Panc1 (cell line): ENCODE measurements at regions not wholly inside any gene's neighbourhood (a gene's known extent, or its start where the extent isn't known, plus 50 kb on each side); places are given as distances from the start of the nearest gene placed in this dataset.

Experiments
- ATAC-seq: fragments of 200-7000 bp; cut with Tn5 transposase; 2 replicates; pipeline ENCODE4 v1.9.1; 2020; ENCODE audit warnings: mild to moderate bottlenecking, moderate library complexity
- BruUV-seq: library from RNA; stranded (reverse); fragments of 400-500 nt; replicated peaks from 2 replicates; lab custom pipeline; 2021; lab: Mats Ljungman, UMichigan
- CTCF ChIA-PET: fragments of 300-600 bp; sonication (Branson Sonifier 250); formaldehyde crosslinking; loops from one replicate; lab custom pipeline; 2022; ENCODE audit warnings: antibody characterized with exemption; lab: Charles Lee
- POLR2A ChIA-PET: fragments of 300-600 bp; sonication (Branson Sonifier 250); formaldehyde crosslinking; loops from one replicate; lab custom pipeline; 2022; ENCODE audit warnings: antibody characterized with exemption; lab: Charles Lee
- DNase-seq: peaks from one replicate; pipeline ENCODE4 v3.0.0-alpha.2; 2010; ENCODE audit warnings: low read depth, low spot score
- H3K27ac ChIP-seq: 2 replicates; pipeline ENCODE4 v1.5.1; 2011; ENCODE audit warnings: mild to moderate bottlenecking, low read length, inconsistent platforms
- H3K27me3 ChIP-seq: fragments of 200-500 bp; sonication (Bioruptor generic); 2 replicates; pipeline ENCODE4 v1.6.0; 2014; ENCODE audit warnings: low read length, inconsistent platforms; ENCODE audit not compliant: control insufficient read depth, insufficient read depth
- H3K36me3 ChIP-seq: fragments of 200-500 bp; sonication (Bioruptor generic); 2 replicates; pipeline ENCODE4 v1.5.1; 2014; ENCODE audit warnings: inconsistent platforms, mild to moderate bottlenecking, low read length, moderate library complexity; ENCODE audit not compliant: control insufficient read depth, insufficient read depth
- H3K4me1 ChIP-seq: 2 replicates; pipeline ENCODE4 v1.5.1; 2011; ENCODE audit warnings: inconsistent platforms, mild to moderate bottlenecking, low read length, moderate library complexity; ENCODE audit not compliant: control insufficient read depth, insufficient read depth
- H3K4me3 ChIP-seq, 2 experiments: 2 replicates each; pipeline ENCODE4 v1.5.1; 2011 to 2012; ENCODE audit warnings: low read depth in 2 of 2, low read length in 2 of 2, mild to moderate bottlenecking in 2 of 2, inconsistent platforms in 1 of 2, moderate library complexity in 1 of 2
- H3K9me3 ChIP-seq: fragments of 200-500 bp; sonication (Bioruptor generic); 2 replicates; pipeline ENCODE4 v1.5.1; 2014; ENCODE audit warnings: low read depth, mild to moderate bottlenecking, inconsistent platforms, low read length, moderate library complexity; ENCODE audit not compliant: control insufficient read depth, insufficient read depth
- POLR2AphosphoS5 ChIP-seq: IDR thresholded peaks from 2 replicates; pipeline ENCODE4 v1.6.1; 2012; ENCODE audit warnings: mild to moderate bottlenecking, low read depth, low read length, moderate library complexity
- SIN3A ChIP-seq: IDR thresholded peaks from 2 replicates; pipeline ENCODE4 v1.6.1; 2012; ENCODE audit warnings: low read depth, mild to moderate bottlenecking, low read length, moderate library complexity, borderline replicate concordance; ENCODE audit not compliant: insufficient read depth
- TCF7L2 ChIP-seq: IDR thresholded peaks from 2 replicates; pipeline ENCODE4 v1.6.1; 2011; ENCODE audit warnings: mild to moderate bottlenecking, low read depth, low read length, inconsistent platforms
- in situ Hi-C: cut with HindIII; loops from 2 replicates; pipeline ENCODE4 v1.10.0; 2016; ENCODE audit warnings: low sequenced_read_pairs, low pct_unique_long_range_greater_than_20kb
- intact Hi-C: fragments of 100-400 bp; cut with micrococcal nuclease; formaldehyde crosslinking; loops from one replicate; pipeline ENCODE4 v1.10.0; 2022; ENCODE audit not compliant: unreplicated experiment
- TF ChIP-seq, protein P1 (sequence below): fragments of 450-650 bp; IDR thresholded peaks from 2 replicates; pipeline ENCODE4 v1.5.1; 2017; ENCODE audit warnings: mild to moderate bottlenecking
- TF ChIP-seq, protein P2 (sequence below), 2 experiments: IDR thresholded peaks; 2 replicates each; pipeline ENCODE4 v1.6.1; 2011 to 2012; ENCODE audit warnings: low read depth in 2 of 2, control low read depth in 1 of 2, low read length in 1 of 2, mild to moderate bottlenecking in 1 of 2, moderate library complexity in 1 of 2; ENCODE audit not compliant: insufficient read depth in 1 of 2

DNA sequence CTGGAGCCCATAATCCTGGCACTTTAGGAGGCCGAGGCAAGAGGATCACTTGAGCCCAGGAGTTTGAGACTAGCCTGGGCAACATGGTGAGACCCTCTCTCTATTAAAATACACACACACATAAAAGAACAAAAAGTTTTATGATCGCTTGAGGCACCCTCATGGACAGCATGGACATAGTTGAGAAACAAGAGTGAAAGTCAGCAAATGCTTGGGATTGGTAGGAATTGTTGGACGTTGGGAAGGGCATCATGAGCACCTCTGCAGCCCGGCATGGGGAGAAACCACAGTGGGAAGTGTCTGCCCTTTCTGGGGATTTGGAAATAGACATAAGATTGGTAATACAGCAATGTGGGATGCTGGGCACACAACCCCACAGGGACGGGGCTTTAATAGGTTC is 231.9 kb upstream of the FOXN3 start:
- ChIA-PET POLR2A (no interaction called here), CTCF (no interaction called here)
- DNase-seq, result no peak
- intact Hi-C loops (no loop called here), in situ Hi-C loops (no loop called here)
- Histone ChIP-seq H3K27me3 (no peaks in the 10 kb centered on the region), H3K9me3 (no peaks in the 10 kb centered on the region), H3K36me3 (no peaks in the 10 kb centered on the region), H3K4me3 (no peak overlapping the region), H3K27ac (no peak overlapping the region), H3K4me1 (no peaks in the 10 kb centered on the region)
- ATAC-seq, result no peak
- no peak for TF ChIP-seq SIN3A
- no peak for TF ChIP-seq POLR2AphosphoS5
- TF ChIP-seq, protein P1, sequence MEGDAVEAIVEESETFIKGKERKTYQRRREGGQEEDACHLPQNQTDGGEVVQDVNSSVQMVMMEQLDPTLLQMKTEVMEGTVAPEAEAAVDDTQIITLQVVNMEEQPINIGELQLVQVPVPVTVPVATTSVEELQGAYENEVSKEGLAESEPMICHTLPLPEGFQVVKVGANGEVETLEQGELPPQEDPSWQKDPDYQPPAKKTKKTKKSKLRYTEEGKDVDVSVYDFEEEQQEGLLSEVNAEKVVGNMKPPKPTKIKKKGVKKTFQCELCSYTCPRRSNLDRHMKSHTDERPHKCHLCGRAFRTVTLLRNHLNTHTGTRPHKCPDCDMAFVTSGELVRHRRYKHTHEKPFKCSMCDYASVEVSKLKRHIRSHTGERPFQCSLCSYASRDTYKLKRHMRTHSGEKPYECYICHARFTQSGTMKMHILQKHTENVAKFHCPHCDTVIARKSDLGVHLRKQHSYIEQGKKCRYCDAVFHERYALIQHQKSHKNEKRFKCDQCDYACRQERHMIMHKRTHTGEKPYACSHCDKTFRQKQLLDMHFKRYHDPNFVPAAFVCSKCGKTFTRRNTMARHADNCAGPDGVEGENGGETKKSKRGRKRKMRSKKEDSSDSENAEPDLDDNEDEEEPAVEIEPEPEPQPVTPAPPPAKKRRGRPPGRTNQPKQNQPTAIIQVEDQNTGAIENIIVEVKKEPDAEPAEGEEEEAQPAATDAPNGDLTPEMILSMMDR, result no peak
- TF ChIP-seq, protein P2, sequence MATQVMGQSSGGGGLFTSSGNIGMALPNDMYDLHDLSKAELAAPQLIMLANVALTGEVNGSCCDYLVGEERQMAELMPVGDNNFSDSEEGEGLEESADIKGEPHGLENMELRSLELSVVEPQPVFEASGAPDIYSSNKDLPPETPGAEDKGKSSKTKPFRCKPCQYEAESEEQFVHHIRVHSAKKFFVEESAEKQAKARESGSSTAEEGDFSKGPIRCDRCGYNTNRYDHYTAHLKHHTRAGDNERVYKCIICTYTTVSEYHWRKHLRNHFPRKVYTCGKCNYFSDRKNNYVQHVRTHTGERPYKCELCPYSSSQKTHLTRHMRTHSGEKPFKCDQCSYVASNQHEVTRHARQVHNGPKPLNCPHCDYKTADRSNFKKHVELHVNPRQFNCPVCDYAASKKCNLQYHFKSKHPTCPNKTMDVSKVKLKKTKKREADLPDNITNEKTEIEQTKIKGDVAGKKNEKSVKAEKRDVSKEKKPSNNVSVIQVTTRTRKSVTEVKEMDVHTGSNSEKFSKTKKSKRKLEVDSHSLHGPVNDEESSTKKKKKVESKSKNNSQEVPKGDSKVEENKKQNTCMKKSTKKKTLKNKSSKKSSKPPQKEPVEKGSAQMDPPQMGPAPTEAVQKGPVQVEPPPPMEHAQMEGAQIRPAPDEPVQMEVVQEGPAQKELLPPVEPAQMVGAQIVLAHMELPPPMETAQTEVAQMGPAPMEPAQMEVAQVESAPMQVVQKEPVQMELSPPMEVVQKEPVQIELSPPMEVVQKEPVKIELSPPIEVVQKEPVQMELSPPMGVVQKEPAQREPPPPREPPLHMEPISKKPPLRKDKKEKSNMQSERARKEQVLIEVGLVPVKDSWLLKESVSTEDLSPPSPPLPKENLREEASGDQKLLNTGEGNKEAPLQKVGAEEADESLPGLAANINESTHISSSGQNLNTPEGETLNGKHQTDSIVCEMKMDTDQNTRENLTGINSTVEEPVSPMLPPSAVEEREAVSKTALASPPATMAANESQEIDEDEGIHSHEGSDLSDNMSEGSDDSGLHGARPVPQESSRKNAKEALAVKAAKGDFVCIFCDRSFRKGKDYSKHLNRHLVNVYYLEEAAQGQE (IDR thresholded peaks at IDR 0.05; ENCODE audit: insufficient read depth in 1 of 2, low read depth in 2 of 2, low read length in 1 of 2), result no peak
- TF ChIP-seq TCF7L2, result no peak
- BruUV-seq, result no TSS peak

DNA sequence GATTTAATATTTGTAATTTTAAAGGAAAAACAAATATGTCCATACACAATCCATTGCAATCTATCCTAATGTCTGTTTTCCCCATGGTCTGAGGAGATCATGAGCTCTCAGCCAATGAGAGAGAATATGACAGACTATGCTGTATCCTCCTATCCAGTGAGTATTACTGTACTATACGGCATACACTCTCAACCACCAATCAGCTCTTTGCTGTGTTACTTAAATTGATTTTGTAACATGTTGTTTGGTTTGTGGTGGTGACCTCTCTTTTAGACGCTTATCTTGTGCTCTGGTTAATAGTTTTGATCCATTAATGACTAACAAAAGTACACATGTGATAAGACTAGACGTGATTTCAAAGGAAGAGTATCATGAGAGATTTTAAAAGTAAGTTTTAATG is 231.5 kb upstream of the FOXN3 start:
- H3K36me3 ChIP-seq, result no peaks in the 10 kb centered on the region
- H3K9me3 ChIP-seq, result no peaks in the 10 kb centered on the region
- H3K27ac ChIP-seq, result no peak overlapping the region
- no peaks in the 10 kb centered on the region for H3K27me3 ChIP-seq
- BruUV-seq, result no TSS peak
- intact Hi-C loops (no loop called here), in situ Hi-C loops (no loop called here)
- TF ChIP-seq SIN3A (no peak), POLR2AphosphoS5 (no peak)
- H3K4me1 ChIP-seq, result no peaks in the 10 kb centered on the region
- ATAC-seq (no peak), DNase-seq (no peak)
- no peak overlapping the region for H3K4me3 ChIP-seq
- ChIA-PET CTCF (no interaction called here), POLR2A (no interaction called here)

DNA sequence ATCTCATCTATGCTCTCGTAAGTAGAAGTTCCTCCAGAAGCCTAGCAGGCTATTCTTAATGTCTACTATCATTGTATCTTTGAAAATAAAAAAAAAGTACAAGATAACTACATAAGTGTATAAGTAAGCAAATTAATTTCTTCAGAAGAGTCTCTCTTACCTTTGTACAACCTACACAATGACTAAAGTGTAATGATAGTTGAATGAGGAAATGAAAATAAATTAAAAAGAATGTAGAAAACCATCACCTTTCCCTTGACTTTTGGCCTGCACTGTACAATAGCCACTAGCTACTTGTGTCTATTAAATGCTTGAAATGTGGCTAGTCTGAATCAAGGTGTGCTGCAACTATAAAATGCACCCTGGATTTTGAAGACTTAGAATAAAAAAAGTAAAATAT is 229.9 kb upstream of the FOXN3 start:
- BruUV-seq, result no TSS peak
- H3K27me3 ChIP-seq, result no peaks in the 10 kb centered on the region
- no peak for DNase-seq
- CTCF ChIA-PET, result no interaction called here
- no peaks in the 10 kb centered on the region for H3K9me3 ChIP-seq
- no peak for ATAC-seq
- H3K4me3 ChIP-seq, result no peak overlapping the region
- H3K27ac ChIP-seq, result no peak overlapping the region
- POLR2A ChIA-PET, result no interaction called here
- in situ Hi-C loops, result no loop called here
- TF ChIP-seq, protein P2 (IDR thresholded peaks at IDR 0.05; ENCODE audit: insufficient read depth in 1 of 2, low read depth in 2 of 2, low read length in 1 of 2), result no peak
- H3K36me3 ChIP-seq, result no peaks in the 10 kb centered on the region
- no peaks in the 10 kb centered on the region for H3K4me1 ChIP-seq
- intact Hi-C loops, result no loop called here
